HG02763 (cell line): ENCODE measurements at regions not wholly inside any gene's neighbourhood (a gene's known extent, or its start where the extent isn't known, plus 50 kb on each side); places are given as distances from the start of the nearest gene placed in this dataset.
"Not testable (repeated sequence)": the region's sequence is repeated elsewhere in the genome, so short reads cannot be mapped to it uniquely, and the experiment has no call there.

ENCODE experiments used
- ATAC-seq: cut with Tn5 transposase; IDR thresholded peaks from one replicate; pipeline ENCODE4 v1.9.1; 2021; ENCODE audit warnings: mild to moderate bottlenecking, moderate library complexity; ENCODE audit not compliant: unreplicated experiment

GRCh38 chr1:82073659-82074058 is 272.9 kb downstream of the ADGRL2 start:
- ATAC-seq = no peak

GRCh38 chr1:82073071-82073470 is 272.3 kb downstream of the ADGRL2 start:
- no peak for ATAC-seq

- no peak for ATAC-seq
These were observed 265.2 kb downstream of the ADGRL2 start for GRCh38 chr1:82065916-82066315.

- no peak for ATAC-seq
These were observed 264.0 kb downstream of the ADGRL2 start for GRCh38 chr1:82064691-82065090.

GRCh38 chr1:82062206-82062605 is 261.5 kb downstream of the ADGRL2 start:
- no peak for ATAC-seq

GRCh38 chr1:82059959-82060358 is 259.2 kb downstream of the ADGRL2 start:
- ATAC-seq = no peak

- ATAC-seq = no peak
These were observed 256.3 kb downstream of the ADGRL2 start for GRCh38 chr1:82057011-82057410.

GRCh38 chr1:82055375-82055774 is 254.6 kb downstream of the ADGRL2 start:
- not testable (repeated sequence) for ATAC-seq

- ATAC-seq = no peak
These were observed 251.8 kb downstream of the ADGRL2 start for GRCh38 chr1:82052563-82052962.

GRCh38 chr1:82048596-82048995 is 247.9 kb downstream of the ADGRL2 start:
- ATAC-seq = no peak

- ATAC-seq = no peak
These were observed 244.5 kb downstream of the ADGRL2 start for GRCh38 chr1:82045221-82045620.

- no peak for ATAC-seq
These were observed 243.8 kb downstream of the ADGRL2 start for GRCh38 chr1:82044536-82044935.

GRCh38 chr1:82044111-82044510 is 243.4 kb downstream of the ADGRL2 start:
- ATAC-seq = no peak

GRCh38 chr1:82042306-82043060 is 241.7 kb downstream of the ADGRL2 start:
- ATAC-seq = no peak
